Keratinocyte (primary cell): ENCODE measurements at regions not wholly inside any gene's neighbourhood (a gene's known extent, or its start where the extent isn't known, plus 50 kb on each side); places are given as distances from the start of the nearest gene placed in this dataset.

Experiments
- EZH2 ChIP-seq: IDR thresholded peaks from one replicate; pipeline ENCODE4 v1.6.1; 2012; ENCODE audit warnings: inconsistent platforms, mild to moderate bottlenecking, low read length, moderate library complexity
- TF ChIP-seq, protein P1 (sequence below), 3 experiments: IDR thresholded peaks in 1 of 3; conservative IDR thresholded peaks in 1 of 3; optimal IDR thresholded peaks in 1 of 3; 2 replicates in 2 of 3; 3 replicates in 1 of 3; pipeline versions ENCODE3 to v1.5.1; 2011; ENCODE audit warnings: low read length in 3 of 3, mild to moderate bottlenecking in 3 of 3, moderate library complexity in 2 of 3, control low read depth in 1 of 3, inconsistent platforms in 1 of 3; ENCODE audit not compliant: insufficient read depth in 2 of 3; ENCODE audit errors: extremely low read depth in 1 of 3

DNA sequence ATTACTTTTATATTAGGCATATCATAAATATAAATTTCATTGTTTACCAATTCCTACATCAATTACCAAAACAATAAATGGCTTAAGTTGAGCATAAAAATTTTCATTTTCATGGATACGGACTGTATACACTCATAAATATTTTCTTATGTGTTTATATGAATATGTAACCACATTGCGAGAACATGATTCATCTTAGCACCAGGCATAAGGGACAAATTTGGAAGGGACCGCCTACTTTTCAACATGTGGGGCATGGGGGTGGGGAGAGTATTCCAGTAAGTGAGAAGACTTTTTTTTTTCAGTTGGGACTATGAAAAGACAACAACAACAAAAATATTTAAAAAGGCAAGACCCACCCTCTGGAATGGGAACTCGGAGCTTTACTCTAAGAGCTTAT lies 296.1 kb downstream of the RAB38 start:
- no peak for TF ChIP-seq EZH2
- TF ChIP-seq, protein P1, sequence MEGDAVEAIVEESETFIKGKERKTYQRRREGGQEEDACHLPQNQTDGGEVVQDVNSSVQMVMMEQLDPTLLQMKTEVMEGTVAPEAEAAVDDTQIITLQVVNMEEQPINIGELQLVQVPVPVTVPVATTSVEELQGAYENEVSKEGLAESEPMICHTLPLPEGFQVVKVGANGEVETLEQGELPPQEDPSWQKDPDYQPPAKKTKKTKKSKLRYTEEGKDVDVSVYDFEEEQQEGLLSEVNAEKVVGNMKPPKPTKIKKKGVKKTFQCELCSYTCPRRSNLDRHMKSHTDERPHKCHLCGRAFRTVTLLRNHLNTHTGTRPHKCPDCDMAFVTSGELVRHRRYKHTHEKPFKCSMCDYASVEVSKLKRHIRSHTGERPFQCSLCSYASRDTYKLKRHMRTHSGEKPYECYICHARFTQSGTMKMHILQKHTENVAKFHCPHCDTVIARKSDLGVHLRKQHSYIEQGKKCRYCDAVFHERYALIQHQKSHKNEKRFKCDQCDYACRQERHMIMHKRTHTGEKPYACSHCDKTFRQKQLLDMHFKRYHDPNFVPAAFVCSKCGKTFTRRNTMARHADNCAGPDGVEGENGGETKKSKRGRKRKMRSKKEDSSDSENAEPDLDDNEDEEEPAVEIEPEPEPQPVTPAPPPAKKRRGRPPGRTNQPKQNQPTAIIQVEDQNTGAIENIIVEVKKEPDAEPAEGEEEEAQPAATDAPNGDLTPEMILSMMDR (optimal IDR thresholded peaks at IDR 0.05 in 1 of 3, IDR thresholded peaks at IDR 0.05 in 1 of 3, conservative IDR thresholded peaks at IDR 0.05 in 1 of 3; ENCODE audit: extremely low read depth in 1 of 3, insufficient read depth in 2 of 3, low read length in 3 of 3), result no peak
